ENCODE measurements at regions not wholly inside any gene's neighbourhood (a gene's known extent, or its start where the extent isn't known, plus 50 kb on each side); places are given as distances from the start of the nearest gene placed in this dataset.

DNA sequence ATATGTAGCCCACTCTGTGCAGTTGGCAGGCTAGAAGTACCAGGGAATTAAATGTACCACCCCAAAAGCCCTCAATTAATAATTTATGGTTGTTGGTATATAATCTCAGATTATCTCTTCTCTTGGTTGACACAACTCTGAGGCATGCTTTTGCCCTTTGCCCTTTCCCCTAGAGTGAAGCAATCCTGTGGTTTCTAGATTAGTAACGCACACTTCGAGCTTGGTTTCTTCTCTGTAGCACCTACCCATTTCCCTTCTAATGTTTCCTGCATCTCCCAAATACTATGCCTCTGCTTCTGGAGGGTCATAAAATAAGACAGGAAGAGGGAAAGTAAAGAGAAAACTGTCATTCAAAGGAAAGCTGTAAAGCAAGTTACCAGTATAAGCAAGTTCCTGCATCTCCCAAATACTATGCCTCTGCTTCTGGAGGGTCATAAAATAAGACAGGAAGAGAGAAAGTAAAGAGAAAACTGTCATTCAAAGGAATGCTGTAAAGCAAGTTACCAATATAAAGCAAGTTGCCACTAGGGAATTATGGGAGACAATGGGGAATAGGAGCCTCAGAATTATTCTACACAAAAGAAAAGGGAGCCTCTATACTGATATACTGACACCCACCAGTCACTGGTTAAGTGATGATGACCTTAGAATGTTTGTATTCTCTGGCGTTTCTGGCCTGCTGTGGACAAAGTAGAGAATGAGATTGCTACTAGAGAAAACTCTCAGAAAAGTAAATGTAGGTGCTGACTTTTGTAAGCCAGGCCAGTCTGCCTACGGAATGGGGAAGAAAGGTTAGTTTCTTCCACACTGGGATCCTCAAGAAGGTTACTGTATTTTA lies 862.6 kb upstream of the MAN1A1 start:
- H3K4me3 ChIP-seq: no peak overlapping the region
- no peaks in the 10 kb centered on the region for H3K4me1 ChIP-seq
- intact Hi-C loops (cut with DNase I): loop anchor here in 1 of 10 donors (2.0 kb wide), 1 partner anchor 17 kb away; no protein-coding TSS in a partner anchor
- WGBS, 4 donors: 64 to 73% (median 70%) methylated on average over 4 of the region's 4 CpGs
- H3K36me3 ChIP-seq: no peaks in the 10 kb centered on the region
- no peak for ATAC-seq
- no peak for DNase-seq
- TF ChIP-seq, protein P1, sequence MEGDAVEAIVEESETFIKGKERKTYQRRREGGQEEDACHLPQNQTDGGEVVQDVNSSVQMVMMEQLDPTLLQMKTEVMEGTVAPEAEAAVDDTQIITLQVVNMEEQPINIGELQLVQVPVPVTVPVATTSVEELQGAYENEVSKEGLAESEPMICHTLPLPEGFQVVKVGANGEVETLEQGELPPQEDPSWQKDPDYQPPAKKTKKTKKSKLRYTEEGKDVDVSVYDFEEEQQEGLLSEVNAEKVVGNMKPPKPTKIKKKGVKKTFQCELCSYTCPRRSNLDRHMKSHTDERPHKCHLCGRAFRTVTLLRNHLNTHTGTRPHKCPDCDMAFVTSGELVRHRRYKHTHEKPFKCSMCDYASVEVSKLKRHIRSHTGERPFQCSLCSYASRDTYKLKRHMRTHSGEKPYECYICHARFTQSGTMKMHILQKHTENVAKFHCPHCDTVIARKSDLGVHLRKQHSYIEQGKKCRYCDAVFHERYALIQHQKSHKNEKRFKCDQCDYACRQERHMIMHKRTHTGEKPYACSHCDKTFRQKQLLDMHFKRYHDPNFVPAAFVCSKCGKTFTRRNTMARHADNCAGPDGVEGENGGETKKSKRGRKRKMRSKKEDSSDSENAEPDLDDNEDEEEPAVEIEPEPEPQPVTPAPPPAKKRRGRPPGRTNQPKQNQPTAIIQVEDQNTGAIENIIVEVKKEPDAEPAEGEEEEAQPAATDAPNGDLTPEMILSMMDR (IDR thresholded peaks at IDR 0.05): no peak
- TF ChIP-seq POLR2A (IDR thresholded peaks at IDR 0.05): no peak
- no peaks in the 10 kb centered on the region for H3K27me3 ChIP-seq
- peaks cover 0 to 5% (median 0%) of the 10 kb centered on the region in 12 donors for H3K9me3 ChIP-seq
- no peak overlapping the region for H3K27ac ChIP-seq

DNA sequence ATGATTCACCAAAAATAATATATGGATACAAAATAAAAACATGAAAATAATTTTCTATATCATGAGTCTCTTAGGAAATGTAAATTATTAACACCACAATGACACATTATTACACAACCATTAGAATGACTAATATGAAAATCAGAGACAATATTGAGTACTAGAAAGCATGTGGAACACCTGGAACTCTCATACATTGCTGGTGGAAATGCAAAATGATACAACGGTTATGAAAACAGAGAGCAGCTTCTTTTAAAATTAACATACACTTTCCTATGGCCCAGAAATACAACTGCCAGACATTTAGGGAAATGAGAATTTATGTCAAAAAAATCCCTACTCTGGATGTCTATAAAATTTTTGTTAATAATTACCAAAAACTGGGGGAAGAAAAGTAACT lies 853.3 kb upstream of the MAN1A1 start:
- no peak for DNase-seq
- no peak for ATAC-seq
- TF ChIP-seq, protein P1 (IDR thresholded peaks at IDR 0.05): no peak
- Histone ChIP-seq H3K27ac (no peak overlapping the region), H3K27me3 (no peaks in the 10 kb centered on the region), H3K4me1 (no peaks in the 10 kb centered on the region), H3K4me3 (no peak overlapping the region), H3K9me3 (no peaks in the 10 kb centered on the region), H3K36me3 (no peaks in the 10 kb centered on the region)
- 76 to 89% (median 79%) methylated on average over 1 of the region's 1 CpG for WGBS, 4 donors
- intact Hi-C loops (cut with DNase I): no loop called here

DNA sequence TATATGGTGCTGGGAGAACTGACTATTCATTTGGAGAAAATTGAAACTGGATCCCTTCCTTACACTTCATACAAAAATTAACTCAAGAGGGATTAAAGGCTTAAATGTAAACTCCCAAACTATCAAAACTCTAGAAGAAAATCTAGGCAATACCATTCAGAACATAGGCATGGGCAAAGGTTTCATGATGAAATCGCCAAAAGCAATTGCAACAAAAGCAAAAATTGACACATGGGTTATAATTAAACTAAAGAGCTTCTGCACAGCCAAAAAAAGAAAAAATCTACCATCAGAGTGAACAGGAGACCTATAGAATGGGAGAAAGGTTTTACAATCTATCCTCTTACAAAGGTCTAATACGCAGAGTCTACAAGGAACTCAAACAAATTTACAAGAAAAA lies 851.3 kb upstream of the MAN1A1 start:
- TF ChIP-seq, protein P1 (IDR thresholded peaks at IDR 0.05): no peak
- no peak for TF ChIP-seq POLR2A (IDR thresholded peaks at IDR 0.05)
- DNase-seq: no peak
- Histone ChIP-seq H3K4me1 (no peaks in the 10 kb centered on the region), H3K36me3 (no peaks in the 10 kb centered on the region), H3K27ac (no peak overlapping the region), H3K4me3 (no peak overlapping the region), H3K9me3 (no peaks in the 10 kb centered on the region), H3K27me3 (no peaks in the 10 kb centered on the region)
- intact Hi-C loops (cut with DNase I): no loop called here
- no peak for ATAC-seq
- WGBS, 4 donors: 87 to 92% (median 90%) methylated on average over 2 of the region's 2 CpGs

DNA sequence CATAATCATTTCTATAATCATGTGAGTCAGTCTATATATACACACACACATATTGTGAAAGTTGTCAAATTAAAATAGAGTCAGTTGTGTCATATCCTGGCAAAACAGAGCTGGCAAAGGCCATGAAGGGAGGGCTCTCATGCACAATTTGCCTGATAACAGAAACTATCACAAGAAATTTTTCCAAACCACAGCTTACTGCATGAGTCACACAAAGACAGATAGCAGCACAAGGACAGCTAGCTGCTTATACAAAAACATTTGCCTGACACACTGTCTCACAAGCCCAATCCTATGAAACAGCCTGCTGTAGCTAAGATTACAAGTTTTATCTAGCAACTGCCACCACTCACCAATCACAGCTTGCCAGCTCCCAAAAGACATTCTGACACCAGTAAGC lies 848.5 kb upstream of the MAN1A1 start:
- intact Hi-C loops (cut with DNase I): no loop called here
- peak in 3 of 4 donors; percentile 24 to 91 (median 47) for ATAC-seq
- H3K4me3 ChIP-seq: no peak overlapping the region

More for the DNA sequence above, 848.5 kb upstream of the MAN1A1 start:
- H3K36me3 ChIP-seq: no peaks in the 10 kb centered on the region
- H3K27ac ChIP-seq: no peak overlapping the region
- H3K27me3 ChIP-seq: no peaks in the 10 kb centered on the region
- no peak for TF ChIP-seq POLR2A (IDR thresholded peaks at IDR 0.05)
- TF ChIP-seq, protein P1 (IDR thresholded peaks at IDR 0.05): no peak
- H3K4me1 ChIP-seq: no peaks in the 10 kb centered on the region
- no peak for DNase-seq
- no peaks in the 10 kb centered on the region for H3K9me3 ChIP-seq

Measured in heart left ventricle (tissue), 16 donors.